A549 (cell line): ENCODE measurements at regions not wholly inside any gene's neighbourhood (a gene's known extent, or its start where the extent isn't known, plus 50 kb on each side); places are given as distances from the start of the nearest gene placed in this dataset.

Experiments used
- ATAC-seq, 2 experiments: fragments of 200-7000 bp in 1 of 2; fragments of >200 bp in 1 of 2; cut with Nextera tagmentation in 1 of 2; cut with Tn5 transposase in 1 of 2; 3 replicates each; pipeline versions ENCODE4 v1.8.0 to v1.9.1; 2018 to 2020; ENCODE audit warnings: mild to moderate bottlenecking in 1 of 2, moderate library complexity in 1 of 2
- CTCF ChIA-PET: fragments of 300-600 bp; sonication (Branson Sonifier 250); formaldehyde crosslinking; extraction: SDS; loops from one replicate; lab custom pipeline; 2021; ENCODE audit warnings: antibody characterized with exemption, inconsistent platforms; lab: Yijun Ruan, JAX
- POLR2A ChIA-PET: fragments of 350-600 bp; formaldehyde crosslinking; extraction: SDS; loops from one replicate; lab custom pipeline; 2021; ENCODE audit warnings: antibody characterized with exemption, inconsistent platforms; lab: Yijun Ruan, JAX
- DNase-seq, 2 experiments: peaks; one replicate each; pipeline versions ENCODE4 v3.0.0 to v3.0.0-alpha.2; 2011 to 2016; ENCODE audit warnings: low read depth in 1 of 2, low spot score in 1 of 2
- FAIRE-seq: peaks from 2 replicates; lab custom pipeline; 2011; peaks lifted over from hg19 to GRCh38; lab: Jason Lieb, UNC
- H3K27ac ChIP-seq, 2 experiments: fragments of >200 bp; sonication (Bioruptor Twin); formaldehyde crosslinking; 3 replicates each; pipeline ENCODE4 v1.5.1; 2016 to 2017
- H3K4me1 ChIP-seq: fragments of >200 bp; sonication (Bioruptor Twin); formaldehyde crosslinking; 3 replicates; pipeline ENCODE4 v1.6.1; 2016
- H3K4me2 ChIP-seq: fragments of >200 bp; sonication (Bioruptor Twin); formaldehyde crosslinking; 3 replicates; pipeline ENCODE4 v1.6.1; 2016
- H3K4me3 ChIP-seq: fragments of >200 bp; sonication (Bioruptor Twin); formaldehyde crosslinking; 3 replicates; pipeline ENCODE4 v1.5.1; 2016
- H3K9me3 ChIP-seq: fragments of >200 bp; sonication (Bioruptor Twin); formaldehyde crosslinking; 3 replicates; pipeline ENCODE4 v1.6.1; 2016
- CEBPB ChIP-seq, 2 experiments: fragments of >200 bp in 1 of 2; sonication (Bioruptor Twin) in 1 of 2; formaldehyde crosslinking in 1 of 2; IDR thresholded peaks; 2 replicates each; pipeline ENCODE4 v1.6.1; 2012 to 2016
- CHD2 ChIP-seq: fragments of 150-350 bp; IDR thresholded peaks from 2 replicates; pipeline ENCODE4 v1.6.1; 2014; ENCODE audit warnings: low read length; ENCODE audit not compliant: partially characterized antibody
- CHD4 ChIP-seq: fragments of 200-600 bp; sonication (generic); IDR thresholded peaks from 2 replicates; pipeline ENCODE4 v1.6.1; 2016; ENCODE audit warnings: antibody characterized with exemption, mild to moderate bottlenecking, borderline replicate concordance
- EHMT2 ChIP-seq: fragments of 200-600 bp; sonication (generic); IDR thresholded peaks from 2 replicates; pipeline ENCODE4 v1.6.1; 2016; ENCODE audit warnings: antibody characterized with exemption, low read depth, mild to moderate bottlenecking, moderate library complexity
- FOSB ChIP-seq: fragments of 250-450 bp; sonication (Bioruptor Pico); IDR thresholded peaks from 2 replicates; pipeline ENCODE4 v1.5.0; 2020; ENCODE audit warnings: mild to moderate bottlenecking, moderate library complexity
- FOXS1 ChIP-seq: fragments of 250-450 bp; sonication (Bioruptor Pico); IDR thresholded peaks from 2 replicates; pipeline ENCODE4 v1.5.0; 2020; ENCODE audit warnings: mild to moderate bottlenecking, moderate library complexity
- HEYL ChIP-seq: fragments of 250-450 bp; sonication (Bioruptor Pico); IDR thresholded peaks from 2 replicates; pipeline ENCODE4 v1.8.0; 2021; ENCODE audit warnings: mild to moderate bottlenecking, moderate library complexity
- HOXA7 ChIP-seq: fragments of 250-450 bp; sonication (Bioruptor Pico); IDR thresholded peaks from 2 replicates; pipeline ENCODE4 v1.5.0; 2020; ENCODE audit warnings: mild to moderate bottlenecking, moderate library complexity
- HOXB13 ChIP-seq: fragments of 250-450 bp; sonication (Bioruptor Pico); IDR thresholded peaks from 2 replicates; pipeline ENCODE4 v1.5.0; 2020; ENCODE audit warnings: low read depth, mild to moderate bottlenecking, moderate library complexity
- HOXB5 ChIP-seq: fragments of 250-450 bp; sonication (Bioruptor Pico); IDR thresholded peaks from 2 replicates; pipeline ENCODE4 v1.5.0; 2020; ENCODE audit warnings: mild to moderate bottlenecking, moderate library complexity
- JUNB ChIP-seq: fragments of >200 bp; sonication (Bioruptor Twin); formaldehyde crosslinking; IDR thresholded peaks from 2 replicates; pipeline ENCODE4 v1.6.1; 2016
- KDM5A ChIP-seq: fragments of 200-600 bp; sonication (generic); IDR thresholded peaks from 2 replicates; pipeline ENCODE4 v1.6.1; 2016; ENCODE audit warnings: antibody characterized with exemption, mild to moderate bottlenecking
- MAFK ChIP-seq: fragments of 450-650 bp; IDR thresholded peaks from 2 replicates; pipeline ENCODE4 v1.6.1; 2014; ENCODE audit not compliant: partially characterized antibody
- MYC ChIP-seq: IDR thresholded peaks from 2 replicates; pipeline ENCODE4 v1.6.1; 2012; ENCODE audit warnings: mild to moderate bottlenecking, inconsistent platforms, low read length, improper control_type of control experiment, borderline replicate concordance
- NR3C1 ChIP-seq: fragments of >200 bp; sonication (Bioruptor Twin); formaldehyde crosslinking; IDR thresholded peaks from 3 replicates; pipeline ENCODE4 v1.6.1; 2017
- POLR2AphosphoS2 ChIP-seq: conservative IDR thresholded peaks from 2 replicates; pipeline ENCODE4 v1.6.1; 2012; ENCODE audit warnings: low read length, improper control_type of control experiment, inconsistent platforms
- RAD21 ChIP-seq, 2 experiments: fragments of >200 bp in 1 of 2; sonication (Bioruptor Twin) in 1 of 2; formaldehyde crosslinking in 1 of 2; IDR thresholded peaks in 1 of 2; conservative IDR thresholded peaks in 1 of 2; 2 replicates in 1 of 2; 3 replicates in 1 of 2; pipeline ENCODE4 v1.6.1; 2012 to 2018; ENCODE audit warnings: inconsistent platforms in 1 of 2
- RNF2 ChIP-seq: fragments of 200-600 bp; sonication (generic); IDR thresholded peaks from 2 replicates; pipeline ENCODE4 v1.6.1; 2016; ENCODE audit warnings: low read depth, mild to moderate bottlenecking, antibody characterized with exemption, moderate library complexity, borderline replicate concordance
- SMC3 ChIP-seq: fragments of >200 bp; sonication (Bioruptor Twin); formaldehyde crosslinking; IDR thresholded peaks from 3 replicates; pipeline ENCODE4 v1.6.1; 2018; ENCODE audit warnings: inconsistent platforms
- TFCP2L1 ChIP-seq: fragments of 250-450 bp; sonication (Bioruptor Pico); IDR thresholded peaks from 2 replicates; pipeline ENCODE4 v1.5.0; 2021; ENCODE audit warnings: mild to moderate bottlenecking
- ZNF302 ChIP-seq: fragments of 250-450 bp; sonication (Bioruptor Pico); IDR thresholded peaks from 2 replicates; pipeline ENCODE4 v1.9.0; 2021; ENCODE audit warnings: inconsistent platforms, mild to moderate bottlenecking, moderate library complexity
- WGBS: methylation state at CpG from one replicate; pipeline ENCODE4 v1.1.6; 2017; ENCODE audit errors: missing lambda C conversion rate; 5-methylcytosine and 5-hydroxymethylcytosine counted together
- TF ChIP-seq, protein P1 (sequence below): fragments of 450-650 bp; IDR thresholded peaks from 2 replicates; pipeline ENCODE4 v1.6.1; 2014; ENCODE audit warnings: antibody characterized with exemption
- TF ChIP-seq, protein P2 (sequence below): IDR thresholded peaks from 2 replicates; pipeline ENCODE4 v1.6.1; 2012; ENCODE audit warnings: low read depth, borderline replicate concordance
- TF ChIP-seq, protein P3 (sequence below): fragments of 250-450 bp; sonication (Bioruptor Pico); IDR thresholded peaks from 2 replicates; pipeline ENCODE4 v1.5.0; 2021; ENCODE audit warnings: mild to moderate bottlenecking, moderate library complexity, borderline replicate concordance
- TF ChIP-seq, protein P4 (sequence below): IDR thresholded peaks from 2 replicates; pipeline ENCODE4 v1.6.1; 2012
- TF ChIP-seq, protein P5 (sequence below): fragments of >200 bp; sonication (Bioruptor Twin); formaldehyde crosslinking; IDR thresholded peaks from 3 replicates; pipeline ENCODE4 v1.6.1; 2016

DNA sequence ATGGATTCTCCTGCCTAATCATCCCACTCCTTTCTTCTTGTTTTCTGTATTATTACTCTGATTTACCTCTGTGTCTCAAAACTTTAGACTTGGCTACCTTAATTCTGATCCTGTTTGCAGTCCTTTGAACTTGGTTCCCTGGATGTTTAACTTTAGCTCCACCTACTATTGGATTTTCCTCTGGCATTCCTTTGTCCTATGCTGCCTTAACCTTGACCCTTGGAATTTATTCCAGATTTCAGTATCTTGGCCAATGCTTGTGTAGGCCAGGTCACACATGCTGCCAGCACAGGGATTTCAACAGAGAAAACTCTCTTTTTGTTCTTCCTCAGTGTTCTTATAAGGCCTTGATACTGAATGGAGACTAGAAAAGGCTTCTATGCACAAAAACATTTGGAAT lies 65.0 kb upstream of the DNAJC19 start:
- DNase-seq (no peak), FAIRE-seq (no peak), ATAC-seq (no peak)
- no peak overlapping the region for H3K4me2 ChIP-seq
- no peak overlapping the region for H3K27ac ChIP-seq
- ChIA-PET POLR2A (no interaction called here), CTCF (interaction anchor here (0.6 kb wide), 1 partner anchor 30 kb away, joined by 3 read pairs; no protein-coding TSS in a partner anchor)
- TF ChIP-seq POLR2AphosphoS2 (no peak), SMC3 (no peak), MAFK (no peak), MYC (no peak), CHD4 (no peak), RAD21 (conservative IDR thresholded peaks at IDR 0.05 in 1 of 2, IDR thresholded peaks at IDR 0.05 in 1 of 2) (no peak)
- H3K9me3 ChIP-seq = no peaks in the 10 kb centered on the region
- H3K4me3 ChIP-seq = no peak overlapping the region
- H3K4me1 ChIP-seq = no peaks in the 10 kb centered on the region

DNA sequence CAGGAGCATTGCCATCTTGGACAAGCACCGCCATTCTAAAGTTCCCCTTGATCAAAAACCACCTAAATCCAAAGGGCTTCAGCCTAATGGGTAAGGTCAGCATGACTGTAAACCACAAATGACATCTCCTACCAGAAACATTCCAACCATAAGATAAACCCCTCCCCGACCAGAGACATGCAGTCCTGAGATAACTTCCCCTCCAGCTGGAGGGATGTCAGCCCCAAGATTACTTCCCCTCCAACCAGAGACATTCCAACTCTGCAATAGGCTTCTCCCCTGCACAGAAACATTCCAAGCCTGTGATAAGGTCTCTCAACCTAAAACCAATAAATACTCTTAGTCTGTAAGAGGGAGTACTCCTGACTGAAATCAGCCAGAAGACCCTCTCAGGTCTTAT lies 62.7 kb upstream of the DNAJC19 start:
- no peak for FAIRE-seq

DNA sequence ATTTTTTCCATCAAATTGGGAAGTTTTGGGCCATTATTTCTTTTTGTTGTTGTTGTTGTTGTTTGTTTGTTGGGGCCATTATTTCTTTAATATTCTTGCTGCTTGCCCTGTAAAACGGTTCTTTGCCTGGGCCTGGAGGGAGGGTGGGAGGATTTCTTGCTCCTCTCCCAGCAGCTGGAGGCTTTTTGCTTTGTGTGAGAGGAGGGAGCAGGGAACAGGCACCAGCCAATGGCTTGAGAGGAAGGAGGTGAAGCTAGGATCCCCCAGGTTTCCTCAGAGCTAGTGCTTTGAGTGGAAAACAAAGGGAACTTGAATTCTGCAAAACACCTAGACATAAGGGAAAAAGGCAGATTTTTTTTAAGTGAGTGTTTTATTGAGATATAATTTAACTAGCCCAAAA lies 61.2 kb upstream of the DNAJC19 start:
- ChIA-PET POLR2A (no interaction called here), CTCF (no interaction called here)
- no peak overlapping the region for H3K27ac ChIP-seq
- ATAC-seq = no peak
- no peak overlapping the region for H3K4me3 ChIP-seq
- TF ChIP-seq, protein P1, sequence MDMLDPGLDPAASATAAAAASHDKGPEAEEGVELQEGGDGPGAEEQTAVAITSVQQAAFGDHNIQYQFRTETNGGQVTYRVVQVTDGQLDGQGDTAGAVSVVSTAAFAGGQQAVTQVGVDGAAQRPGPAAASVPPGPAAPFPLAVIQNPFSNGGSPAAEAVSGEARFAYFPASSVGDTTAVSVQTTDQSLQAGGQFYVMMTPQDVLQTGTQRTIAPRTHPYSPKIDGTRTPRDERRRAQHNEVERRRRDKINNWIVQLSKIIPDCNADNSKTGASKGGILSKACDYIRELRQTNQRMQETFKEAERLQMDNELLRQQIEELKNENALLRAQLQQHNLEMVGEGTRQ = no peak
- TF ChIP-seq KDM5A (no peak), MAFK (no peak)
- H3K9me3 ChIP-seq = no peaks in the 10 kb centered on the region
- no peak for FAIRE-seq
- no peak overlapping the region for H3K4me2 ChIP-seq
- DNase-seq = no peak
- 0% methylated on average over 1 of the region's 1 CpG for WGBS
- no peaks in the 10 kb centered on the region for H3K4me1 ChIP-seq

More for the DNA sequence above, 62.7 kb upstream of the DNAJC19 start:
- no peak for ATAC-seq
- TF ChIP-seq ZNF302 (no peak), JUNB (no peak), HOXB5 (no peak), TFCP2L1 (CRISPR knock-in tag) (no peak), CEBPB (IDR thresholded peaks at IDR 0.05) (no peak), EHMT2 (no peak), RAD21 (conservative IDR thresholded peaks at IDR 0.05 in 1 of 2, IDR thresholded peaks at IDR 0.05 in 1 of 2) (no peak)
- TF ChIP-seq, protein P2, sequence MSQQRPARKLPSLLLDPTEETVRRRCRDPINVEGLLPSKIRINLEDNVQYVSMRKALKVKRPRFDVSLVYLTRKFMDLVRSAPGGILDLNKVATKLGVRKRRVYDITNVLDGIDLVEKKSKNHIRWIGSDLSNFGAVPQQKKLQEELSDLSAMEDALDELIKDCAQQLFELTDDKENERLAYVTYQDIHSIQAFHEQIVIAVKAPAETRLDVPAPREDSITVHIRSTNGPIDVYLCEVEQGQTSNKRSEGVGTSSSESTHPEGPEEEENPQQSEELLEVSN = no peak
- TF ChIP-seq, protein P3, sequence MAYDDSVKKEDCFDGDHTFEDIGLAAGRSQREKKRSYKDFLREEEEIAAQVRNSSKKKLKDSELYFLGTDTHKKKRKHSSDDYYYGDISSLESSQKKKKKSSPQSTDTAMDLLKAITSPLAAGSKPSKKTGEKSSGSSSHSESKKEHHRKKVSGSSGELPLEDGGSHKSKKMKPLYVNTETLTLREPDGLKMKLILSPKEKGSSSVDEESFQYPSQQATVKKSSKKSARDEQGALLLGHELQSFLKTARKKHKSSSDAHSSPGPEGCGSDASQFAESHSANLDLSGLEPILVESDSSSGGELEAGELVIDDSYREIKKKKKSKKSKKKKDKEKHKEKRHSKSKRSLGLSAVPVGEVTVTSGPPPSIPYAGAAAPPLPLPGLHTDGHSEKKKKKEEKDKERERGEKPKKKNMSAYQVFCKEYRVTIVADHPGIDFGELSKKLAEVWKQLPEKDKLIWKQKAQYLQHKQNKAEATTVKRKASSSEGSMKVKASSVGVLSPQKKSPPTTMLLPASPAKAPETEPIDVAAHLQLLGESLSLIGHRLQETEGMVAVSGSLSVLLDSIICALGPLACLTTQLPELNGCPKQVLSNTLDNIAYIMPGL (CRISPR knock-in tag) = no peak
- TF ChIP-seq, all 56 proteins: peak for 0
- CTCF ChIA-PET = no interaction called here
- Histone ChIP-seq H3K4me3 (no peak overlapping the region), H3K27ac (no peak overlapping the region), H3K4me2 (no peak overlapping the region), H3K9me3 (no peaks in the 10 kb centered on the region), H3K4me1 (no peaks in the 10 kb centered on the region)
- no peak for DNase-seq
- WGBS = 7% methylated on average over 2 of the region's 2 CpGs
- POLR2A ChIA-PET = no interaction called here

DNA sequence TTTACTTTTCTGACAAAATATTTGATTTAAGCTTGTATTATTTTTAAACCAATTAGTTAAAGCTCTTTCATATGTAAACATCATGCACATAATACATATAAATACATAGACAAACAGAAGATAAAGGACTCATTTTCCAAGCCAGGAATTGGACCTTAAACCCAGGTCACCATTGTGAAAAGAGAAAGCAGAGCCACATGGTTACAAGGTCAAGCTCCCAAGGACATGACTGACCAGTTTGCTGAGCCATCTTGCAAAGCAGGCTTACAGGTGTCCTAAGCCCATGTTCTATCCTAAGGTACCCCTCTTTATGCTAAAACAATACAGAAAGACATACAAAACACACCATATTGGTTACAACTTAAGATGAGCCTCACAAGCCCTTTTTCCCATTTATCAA lies 50.5 kb upstream of the DNAJC19 start:
- Histone ChIP-seq H3K4me1 (no peaks in the 10 kb centered on the region), H3K4me2 (no peak overlapping the region), H3K9me3 (no peaks in the 10 kb centered on the region), H3K27ac (no peak overlapping the region), H3K4me3 (no peak overlapping the region)
- DNase-seq (no peak), FAIRE-seq (no peak), ATAC-seq (no peak)
- CTCF ChIA-PET = no interaction called here
- POLR2A ChIA-PET = no interaction called here
- TF ChIP-seq RNF2 = no peak
- TF ChIP-seq HOXA7 (CRISPR knock-in tag) = no peak
- no peak for TF ChIP-seq NR3C1
- no peak for TF ChIP-seq HOXB13 (CRISPR knock-in tag)
- TF ChIP-seq ZNF302 = no peak
- TF ChIP-seq HEYL (CRISPR knock-in tag) = no peak
- TF ChIP-seq CHD2 = no peak
- no peak for TF ChIP-seq SMC3
- TF ChIP-seq, protein P4, sequence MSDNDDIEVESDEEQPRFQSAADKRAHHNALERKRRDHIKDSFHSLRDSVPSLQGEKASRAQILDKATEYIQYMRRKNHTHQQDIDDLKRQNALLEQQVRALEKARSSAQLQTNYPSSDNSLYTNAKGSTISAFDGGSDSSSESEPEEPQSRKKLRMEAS = no peak
- no peak for TF ChIP-seq CEBPB (IDR thresholded peaks at IDR 0.05)
- TF ChIP-seq FOSB (CRISPR knock-in tag) = no peak
- TF ChIP-seq FOXS1 = no peak
- TF ChIP-seq, protein P5, sequence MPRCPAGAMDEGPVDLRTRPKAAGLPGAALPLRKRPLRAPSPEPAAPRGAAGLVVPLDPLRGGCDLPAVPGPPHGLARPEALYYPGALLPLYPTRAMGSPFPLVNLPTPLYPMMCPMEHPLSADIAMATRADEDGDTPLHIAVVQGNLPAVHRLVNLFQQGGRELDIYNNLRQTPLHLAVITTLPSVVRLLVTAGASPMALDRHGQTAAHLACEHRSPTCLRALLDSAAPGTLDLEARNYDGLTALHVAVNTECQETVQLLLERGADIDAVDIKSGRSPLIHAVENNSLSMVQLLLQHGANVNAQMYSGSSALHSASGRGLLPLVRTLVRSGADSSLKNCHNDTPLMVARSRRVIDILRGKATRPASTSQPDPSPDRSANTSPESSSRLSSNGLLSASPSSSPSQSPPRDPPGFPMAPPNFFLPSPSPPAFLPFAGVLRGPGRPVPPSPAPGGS = no peak
